Neural progenitor cell (in vitro differentiated cells): ENCODE measurements at regions not wholly inside any gene's neighbourhood (a gene's known extent, or its start where the extent isn't known, plus 50 kb on each side); places are given as distances from the start of the nearest gene placed in this dataset.

ENCODE experiments used
- DNase-seq: peaks from one replicate; pipeline ENCODE4 v3.0.0-alpha.2; 2016; ENCODE audit warnings: low spot score
- H2AFZ ChIP-seq: fragments of 200-600 bp; sonication (generic); replicated peaks from 2 replicates; pipeline ENCODE4 v1.6.1; 2016; ENCODE audit warnings: antibody characterized with exemption
- H3F3A ChIP-seq: fragments of 200-600 bp; sonication (generic); 2 replicates; pipeline ENCODE4 v1.6.1; 2016; ENCODE audit warnings: antibody characterized with exemption, low read depth
- H3K27ac ChIP-seq: fragments of 200-600 bp; sonication (generic); 2 replicates; pipeline ENCODE4 v1.5.1; 2016; ENCODE audit warnings: mild to moderate bottlenecking
- H3K27me3 ChIP-seq: fragments of 200-600 bp; sonication (generic); 2 replicates; pipeline ENCODE4 v1.6.1; 2016; ENCODE audit warnings: mild to moderate bottlenecking, moderate library complexity
- H3K36me3 ChIP-seq: fragments of 200-600 bp; sonication (generic); 2 replicates; pipeline ENCODE4 v1.5.1; 2016
- H3K4me1 ChIP-seq: fragments of 200-600 bp; sonication (generic); 2 replicates; pipeline ENCODE4 v1.6.1; 2016; ENCODE audit warnings: mixed run types
- H3K4me2 ChIP-seq: fragments of 200-600 bp; sonication (generic); 2 replicates; pipeline ENCODE4 v1.6.1; 2016
- H3K4me3 ChIP-seq: fragments of 200-600 bp; sonication (generic); 2 replicates; pipeline ENCODE4 v1.5.1; 2016
- H3K79me2 ChIP-seq: fragments of 200-600 bp; sonication (generic); 2 replicates; pipeline ENCODE4 v1.6.1; 2016; ENCODE audit warnings: low read depth
- H3K9ac ChIP-seq: fragments of 200-600 bp; sonication (generic); 2 replicates; pipeline ENCODE4 v1.6.1; 2016
- H3K9me3 ChIP-seq: fragments of 200-600 bp; sonication (generic); 2 replicates; pipeline ENCODE4 v1.5.1; 2016; ENCODE audit warnings: low read depth
- H4K20me1 ChIP-seq: fragments of 200-600 bp; sonication (generic); 2 replicates; pipeline ENCODE4 v1.6.1; 2016; ENCODE audit warnings: low read depth
- H3K27ac Mint-ChIP-seq: 3 replicates; pipeline ENCODE4 v1.8.0; 2021; ENCODE audit warnings: mixed read lengths
- H3K27me3 Mint-ChIP-seq: 2 replicates; pipeline ENCODE4 v1.8.0; 2022; ENCODE audit warnings: low read depth, mild to moderate bottlenecking, inconsistent platforms, moderate library complexity, mixed read lengths; ENCODE audit not compliant: insufficient read depth
- H3K36me3 Mint-ChIP-seq: 3 replicates; pipeline ENCODE4 v1.8.0; 2021; ENCODE audit warnings: mixed read lengths
- H3K4me1 Mint-ChIP-seq: 3 replicates; pipeline ENCODE4 v1.8.0; 2021; ENCODE audit warnings: mixed read lengths
- H3K4me3 Mint-ChIP-seq: 3 replicates; pipeline ENCODE4 v1.8.0; 2021; ENCODE audit warnings: mild to moderate bottlenecking, moderate library complexity, mixed read lengths
- H3K9me3 Mint-ChIP-seq: 3 replicates; pipeline ENCODE4 v1.8.0; 2020; ENCODE audit warnings: mixed read lengths
- CTCF ChIP-seq: fragments of 200-600 bp; sonication (generic); IDR thresholded peaks from 2 replicates; pipeline ENCODE4 v1.5.1; 2017; ENCODE audit warnings: antibody characterized with exemption, mild to moderate bottlenecking
- EZH2 ChIP-seq: fragments of 200-600 bp; sonication (generic); IDR thresholded peaks from 2 replicates; pipeline ENCODE4 v1.6.1; 2017; ENCODE audit warnings: antibody characterized with exemption, mild to moderate bottlenecking, moderate library complexity
- EZH2phosphoT487 ChIP-seq: fragments of 200-600 bp; sonication (generic); IDR thresholded peaks from 2 replicates; pipeline ENCODE4 v1.6.1; 2017; ENCODE audit warnings: antibody characterized with exemption

DNA sequence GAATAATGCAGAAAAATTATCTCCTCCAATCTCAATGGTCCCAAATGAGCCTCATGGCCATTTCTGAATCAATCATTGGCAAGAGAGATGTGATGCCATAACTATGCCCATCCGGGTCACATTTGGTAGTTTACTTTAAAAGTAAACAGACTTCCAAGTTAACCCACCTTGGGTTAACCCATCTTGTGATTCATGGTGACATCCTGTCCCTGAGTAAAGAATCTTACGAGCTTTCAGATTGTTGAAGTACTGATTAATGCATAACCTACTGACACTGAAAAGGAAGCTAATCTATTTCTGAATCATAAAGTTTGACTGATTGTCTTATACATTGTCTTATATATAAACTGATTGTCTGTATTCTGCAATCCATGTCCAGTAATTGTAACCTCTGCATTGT, 467.2 kb upstream of the AGTR1 start:
- H3K9me3 ChIP-seq = no peaks in the 10 kb centered on the region
- TF ChIP-seq EZH2phosphoT487 = no peak
- H4K20me1 ChIP-seq = no peaks in the 10 kb centered on the region
- no peak overlapping the region for H3K27ac ChIP-seq
- H3K27ac Mint-ChIP-seq = no peak overlapping the region
- no peaks in the 10 kb centered on the region for H3K27me3 ChIP-seq
- no peak overlapping the region for H3K9ac ChIP-seq
- H2AFZ ChIP-seq = no peak overlapping the region
- H3K9me3 Mint-ChIP-seq = no peaks in the 10 kb centered on the region
- H3K4me3 Mint-ChIP-seq = no peak overlapping the region
- no peak for DNase-seq
- H3K4me1 Mint-ChIP-seq = peaks cover 9% of the 10 kb centered on the region
- no peak overlapping the region for H3K4me3 ChIP-seq
- H3K36me3 ChIP-seq = no peaks in the 10 kb centered on the region
- peaks cover 3% of the 10 kb centered on the region for H3K27me3 Mint-ChIP-seq
- no peaks in the 10 kb centered on the region for H3K4me1 ChIP-seq
- H3K79me2 ChIP-seq = no peaks in the 10 kb centered on the region
- H3F3A ChIP-seq = no peaks in the 10 kb centered on the region
- no peaks in the 10 kb centered on the region for H3K36me3 Mint-ChIP-seq
- no peak overlapping the region for H3K4me2 ChIP-seq

- no peaks in the 10 kb centered on the region for H3K27me3 ChIP-seq
- TF ChIP-seq EZH2phosphoT487 = no peak
- no peak for TF ChIP-seq CTCF
- TF ChIP-seq EZH2 = no peak
- H3K9me3 Mint-ChIP-seq = no peaks in the 10 kb centered on the region
- H3K36me3 Mint-ChIP-seq = no peaks in the 10 kb centered on the region
- H3K27me3 Mint-ChIP-seq = peaks cover 5% of the 10 kb centered on the region
- no peaks in the 10 kb centered on the region for H4K20me1 ChIP-seq
- H3K9ac ChIP-seq = no peak overlapping the region
- no peak overlapping the region for H3K4me3 ChIP-seq
- no peaks in the 10 kb centered on the region for H3F3A ChIP-seq
- H3K79me2 ChIP-seq = no peaks in the 10 kb centered on the region
- H3K27ac Mint-ChIP-seq = no peak overlapping the region
- no peak overlapping the region for H2AFZ ChIP-seq
- no peak overlapping the region for H3K27ac ChIP-seq
- no peaks in the 10 kb centered on the region for H3K4me1 ChIP-seq
- H3K9me3 ChIP-seq = no peaks in the 10 kb centered on the region
- H3K36me3 ChIP-seq = no peaks in the 10 kb centered on the region
- DNase-seq = no peak
- no peak overlapping the region for H3K4me2 ChIP-seq
- no peak overlapping the region for H3K4me3 Mint-ChIP-seq
- H3K4me1 Mint-ChIP-seq = peaks cover 3% of the 10 kb centered on the region
Observed at GRCh38 chr3:148232389-148232788, 465.3 kb upstream of the AGTR1 start.

DNA sequence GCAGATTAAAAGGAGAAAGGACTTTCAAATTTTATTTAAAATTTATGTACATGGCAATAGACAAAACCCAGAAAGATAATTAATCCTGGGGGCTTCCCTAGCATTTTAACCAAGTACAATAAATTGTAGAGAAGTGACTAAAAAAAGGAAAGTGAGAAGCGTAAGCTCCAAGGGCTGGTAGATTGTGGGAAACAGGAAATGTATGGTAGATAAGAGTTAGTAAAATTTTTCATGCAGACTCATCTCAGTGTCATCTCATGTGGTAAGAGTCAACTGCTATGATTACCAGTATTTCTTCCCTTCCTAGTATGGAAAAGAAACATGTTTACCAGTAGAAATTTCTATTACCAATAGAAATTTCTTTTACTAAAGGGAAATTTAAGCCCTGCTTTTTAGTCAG, 464.3 kb upstream of the AGTR1 start:
- H3F3A ChIP-seq = no peaks in the 10 kb centered on the region
- no peak overlapping the region for H3K27ac ChIP-seq
- TF ChIP-seq EZH2 = no peak
- no peak for TF ChIP-seq CTCF
- no peak for TF ChIP-seq EZH2phosphoT487
- Mint-ChIP-seq H3K27ac (no peak overlapping the region), H3K4me3 (no peak overlapping the region), H3K9me3 (no peaks in the 10 kb centered on the region), H3K36me3 (no peaks in the 10 kb centered on the region), H3K27me3 (peaks cover 5% of the 10 kb centered on the region), H3K4me1 (peaks cover 3% of the 10 kb centered on the region)
- no peak overlapping the region for H2AFZ ChIP-seq
- H4K20me1 ChIP-seq = no peaks in the 10 kb centered on the region
- no peak for DNase-seq
- no peak overlapping the region for H3K9ac ChIP-seq
- no peaks in the 10 kb centered on the region for H3K9me3 ChIP-seq
- H3K36me3 ChIP-seq = no peaks in the 10 kb centered on the region
- no peaks in the 10 kb centered on the region for H3K4me1 ChIP-seq
- no peak overlapping the region for H3K4me2 ChIP-seq
- H3K79me2 ChIP-seq = no peaks in the 10 kb centered on the region
- H3K4me3 ChIP-seq = no peak overlapping the region
- H3K27me3 ChIP-seq = no peaks in the 10 kb centered on the region

DNA sequence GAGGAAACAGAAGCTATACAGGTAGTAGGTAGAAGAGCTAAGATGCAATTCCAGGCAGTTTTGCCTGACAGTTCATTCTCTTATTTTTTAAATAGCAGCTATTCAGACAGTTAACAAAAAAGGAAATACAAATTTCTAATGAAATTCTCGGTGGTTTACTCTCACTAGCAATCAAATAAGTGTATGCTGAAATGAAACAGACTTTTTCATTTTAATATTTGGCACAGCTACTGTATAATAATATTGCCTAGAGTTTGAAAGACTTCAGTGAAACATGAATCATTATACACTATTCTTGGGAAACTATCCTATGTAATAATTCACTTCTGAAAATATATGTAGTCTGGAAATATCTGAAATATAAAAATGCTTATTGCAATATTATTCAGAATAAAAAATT, 463.2 kb upstream of the AGTR1 start:
- peaks cover 5% of the 10 kb centered on the region for H3K4me1 Mint-ChIP-seq
- Histone ChIP-seq H3K27me3 (no peaks in the 10 kb centered on the region), H3F3A (no peaks in the 10 kb centered on the region), H3K79me2 (no peaks in the 10 kb centered on the region), H3K36me3 (no peaks in the 10 kb centered on the region), H2AFZ (no peak overlapping the region), H3K4me2 (no peak overlapping the region), H3K4me1 (no peaks in the 10 kb centered on the region), H3K4me3 (no peak overlapping the region), H3K9me3 (no peaks in the 10 kb centered on the region), H3K9ac (no peak overlapping the region), H3K27ac (no peak overlapping the region), H4K20me1 (no peaks in the 10 kb centered on the region)
- no peak overlapping the region for H3K4me3 Mint-ChIP-seq
- no peaks in the 10 kb centered on the region for H3K36me3 Mint-ChIP-seq
- H3K9me3 Mint-ChIP-seq = no peaks in the 10 kb centered on the region
- TF ChIP-seq CTCF (no peak), EZH2phosphoT487 (no peak), EZH2 (no peak)
- H3K27ac Mint-ChIP-seq = no peak overlapping the region
- H3K27me3 Mint-ChIP-seq = peaks cover 5% of the 10 kb centered on the region
- no peak for DNase-seq
